Fibroblast of lung (primary cell): ENCODE measurements at regions not wholly inside any gene's neighbourhood (a gene's known extent, or its start where the extent isn't known, plus 50 kb on each side); places are given as distances from the start of the nearest gene placed in this dataset.

Experiments used
- EZH2 ChIP-seq: IDR thresholded peaks from 2 replicates; pipeline ENCODE4 v1.5.1; 2012; ENCODE audit warnings: low read length, control low read depth, mild to moderate bottlenecking; ENCODE audit errors: missing control alignments
- TF ChIP-seq, protein P1 (sequence below), 2 donors: IDR thresholded peaks in 1 of 2; conservative IDR thresholded peaks in 1 of 2; 1 replicate in 1 of 2; 2 replicates in 1 of 2; pipeline ENCODE4 v1.5.1; 2011 to 2012; ENCODE audit warnings: low read length in 2 of 2, control low read depth in 1 of 2, inconsistent platforms in 1 of 2, low read depth in 1 of 2, mild to moderate bottlenecking in 1 of 2

DNA sequence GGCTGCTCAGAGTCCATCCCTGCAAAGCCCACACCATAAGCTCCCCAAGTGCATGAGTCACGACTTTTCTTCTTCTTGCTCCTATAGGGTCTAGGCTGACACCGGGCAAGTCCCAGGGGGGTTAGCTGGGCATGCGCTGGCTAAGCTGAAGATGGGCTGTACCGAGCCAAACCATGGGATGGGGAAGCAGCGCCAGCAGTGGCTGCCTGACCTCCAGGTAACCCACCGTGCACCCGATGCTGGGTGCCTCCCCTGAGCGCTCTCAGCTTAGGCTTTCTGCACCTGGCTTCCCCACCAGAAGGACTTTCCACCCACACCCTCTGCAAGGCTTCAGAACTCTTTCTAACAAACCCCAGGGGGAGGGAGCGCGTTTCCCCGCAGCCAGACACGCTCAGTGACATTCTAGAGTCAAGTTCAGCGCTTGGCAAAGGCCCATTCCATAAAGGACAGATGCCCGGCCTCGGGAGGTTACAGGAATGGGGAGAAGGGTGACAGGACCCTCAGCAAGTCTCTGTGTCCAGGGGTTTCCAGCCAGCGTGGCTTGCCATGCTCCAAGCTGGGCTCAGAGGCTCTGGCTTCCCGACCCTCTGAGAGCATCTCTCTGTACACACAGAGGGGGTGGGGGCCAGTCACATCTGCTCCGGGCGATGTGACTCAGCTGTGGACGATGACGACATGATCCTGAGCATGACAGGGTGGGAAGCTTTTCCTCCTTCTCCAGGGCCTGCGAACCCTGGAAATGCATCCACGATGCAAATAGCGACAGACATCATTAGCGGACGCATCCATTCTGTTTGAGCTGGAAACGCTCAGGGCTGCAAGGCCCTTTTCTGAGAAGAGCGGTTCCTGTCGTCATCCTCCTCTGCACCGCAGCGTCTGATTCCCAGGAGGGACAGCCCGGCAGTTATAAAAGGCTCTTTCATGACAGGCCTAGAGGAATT lies 107.8 kb downstream of the SIK1 start:
- TF ChIP-seq, protein P1, sequence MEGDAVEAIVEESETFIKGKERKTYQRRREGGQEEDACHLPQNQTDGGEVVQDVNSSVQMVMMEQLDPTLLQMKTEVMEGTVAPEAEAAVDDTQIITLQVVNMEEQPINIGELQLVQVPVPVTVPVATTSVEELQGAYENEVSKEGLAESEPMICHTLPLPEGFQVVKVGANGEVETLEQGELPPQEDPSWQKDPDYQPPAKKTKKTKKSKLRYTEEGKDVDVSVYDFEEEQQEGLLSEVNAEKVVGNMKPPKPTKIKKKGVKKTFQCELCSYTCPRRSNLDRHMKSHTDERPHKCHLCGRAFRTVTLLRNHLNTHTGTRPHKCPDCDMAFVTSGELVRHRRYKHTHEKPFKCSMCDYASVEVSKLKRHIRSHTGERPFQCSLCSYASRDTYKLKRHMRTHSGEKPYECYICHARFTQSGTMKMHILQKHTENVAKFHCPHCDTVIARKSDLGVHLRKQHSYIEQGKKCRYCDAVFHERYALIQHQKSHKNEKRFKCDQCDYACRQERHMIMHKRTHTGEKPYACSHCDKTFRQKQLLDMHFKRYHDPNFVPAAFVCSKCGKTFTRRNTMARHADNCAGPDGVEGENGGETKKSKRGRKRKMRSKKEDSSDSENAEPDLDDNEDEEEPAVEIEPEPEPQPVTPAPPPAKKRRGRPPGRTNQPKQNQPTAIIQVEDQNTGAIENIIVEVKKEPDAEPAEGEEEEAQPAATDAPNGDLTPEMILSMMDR (conservative IDR thresholded peaks at IDR 0.05 in 1 of 2, IDR thresholded peaks at IDR 0.05 in 1 of 2; ENCODE audit: low read depth in 1 of 2, low read length in 2 of 2) = no peak
- no peak for TF ChIP-seq EZH2
